Prostate gland (tissue), 2 donors: ENCODE measurements at regions not wholly inside any gene's neighbourhood (a gene's known extent, or its start where the extent isn't known, plus 50 kb on each side); places are given as distances from the start of the nearest gene placed in this dataset.

Source experiments
- DNase-seq: peaks from one replicate; pipeline ENCODE4 v3.0.0-alpha.2; 2019; ENCODE audit warnings: low spot score
- H3K27ac ChIP-seq, 2 donors: fragments of 200-600 bp; sonication (generic); 2 replicates each; pipeline ENCODE4 v1.5.1; 2017 to 2019
- H3K27me3 ChIP-seq: fragments of 200-600 bp; sonication (generic); replicated peaks from 2 replicates; pipeline ENCODE4 v1.5.1; 2019; ENCODE audit not compliant: insufficient read depth
- H3K36me3 ChIP-seq, 2 donors: fragments of 200-600 bp; sonication (generic); 1 replicate in 1 of 2; 2 replicates in 1 of 2; pipeline versions ENCODE4 v1.5.1 to v1.8.1; 2017 to 2019
- H3K4me1 ChIP-seq: fragments of 200-600 bp; sonication (generic); replicated peaks from 2 replicates; pipeline ENCODE4 v1.5.1; 2019
- H3K4me3 ChIP-seq, 2 donors: fragments of 200-600 bp; sonication (generic); 2 replicates each; pipeline ENCODE4 v1.5.1; 2017 to 2019
- H3K9me3 ChIP-seq: fragments of 200-600 bp; sonication (generic); 2 replicates; pipeline ENCODE4 v1.5.1; 2017
- POLR2A ChIP-seq: fragments of 450-650 bp; IDR thresholded peaks from one replicate; pipeline ENCODE4 v1.6.1; 2016; ENCODE audit warnings: antibody characterized with exemption, mild to moderate bottlenecking
- POLR2AphosphoS5 ChIP-seq: sonication (generic); formaldehyde crosslinking; IDR thresholded peaks from one replicate; pipeline ENCODE4 v1.6.1; 2017; ENCODE audit warnings: antibody characterized with exemption
- WGBS: methylation state at CpG from one replicate; pipeline ENCODE4 v1.1.5; 2018; 5-methylcytosine and 5-hydroxymethylcytosine counted together
- intact Hi-C: fragments of 100-400 bp; cut with DNase I; formaldehyde crosslinking; loops from one replicate; pipeline ENCODE4 v1.14.2; 2022
- TF ChIP-seq, protein P1 (sequence below), 4 experiments: fragments of 200-600 bp in 2 of 4; fragments of 450-650 bp in 2 of 4; sonication (generic) in 2 of 4; IDR thresholded peaks; 1 replicate in 3 of 4; 2 replicates in 1 of 4; pipeline ENCODE4 v1.5.1; 2016 to 2019; ENCODE audit warnings: antibody characterized with exemption in 4 of 4, mild to moderate bottlenecking in 2 of 4, moderate library complexity in 2 of 4

DNA sequence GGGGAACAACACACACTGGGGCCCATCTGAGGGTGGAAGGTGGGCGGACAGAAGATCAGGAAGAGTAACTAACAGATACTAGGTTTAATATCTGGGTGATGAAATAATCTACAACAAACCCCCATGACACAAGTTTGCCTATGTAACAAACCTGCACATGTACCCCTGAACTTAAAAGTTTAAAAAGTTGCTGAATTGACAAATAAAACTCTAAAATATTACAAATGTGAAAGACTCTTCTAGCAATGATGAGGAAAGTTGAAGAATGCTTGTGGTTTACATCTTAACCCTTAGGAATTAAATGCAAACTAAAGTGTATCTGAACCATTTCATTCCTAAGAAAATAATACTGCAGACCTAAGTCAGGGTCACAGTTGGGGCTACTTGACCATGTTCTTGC lies 525.6 kb upstream of the CAMK1G start:
- no peak for DNase-seq
- H3K9me3 ChIP-seq, result no peaks in the 10 kb centered on the region
- WGBS, result 97% methylated on average over 1 of the region's 1 CpG
- no peaks in the 10 kb centered on the region for H3K36me3 ChIP-seq
- no peaks in the 10 kb centered on the region for H3K4me1 ChIP-seq
- no peak overlapping the region for H3K27ac ChIP-seq
- no peak overlapping the region for H3K4me3 ChIP-seq
- TF ChIP-seq POLR2A (no peak), POLR2AphosphoS5 (no peak)
- TF ChIP-seq, protein P1, sequence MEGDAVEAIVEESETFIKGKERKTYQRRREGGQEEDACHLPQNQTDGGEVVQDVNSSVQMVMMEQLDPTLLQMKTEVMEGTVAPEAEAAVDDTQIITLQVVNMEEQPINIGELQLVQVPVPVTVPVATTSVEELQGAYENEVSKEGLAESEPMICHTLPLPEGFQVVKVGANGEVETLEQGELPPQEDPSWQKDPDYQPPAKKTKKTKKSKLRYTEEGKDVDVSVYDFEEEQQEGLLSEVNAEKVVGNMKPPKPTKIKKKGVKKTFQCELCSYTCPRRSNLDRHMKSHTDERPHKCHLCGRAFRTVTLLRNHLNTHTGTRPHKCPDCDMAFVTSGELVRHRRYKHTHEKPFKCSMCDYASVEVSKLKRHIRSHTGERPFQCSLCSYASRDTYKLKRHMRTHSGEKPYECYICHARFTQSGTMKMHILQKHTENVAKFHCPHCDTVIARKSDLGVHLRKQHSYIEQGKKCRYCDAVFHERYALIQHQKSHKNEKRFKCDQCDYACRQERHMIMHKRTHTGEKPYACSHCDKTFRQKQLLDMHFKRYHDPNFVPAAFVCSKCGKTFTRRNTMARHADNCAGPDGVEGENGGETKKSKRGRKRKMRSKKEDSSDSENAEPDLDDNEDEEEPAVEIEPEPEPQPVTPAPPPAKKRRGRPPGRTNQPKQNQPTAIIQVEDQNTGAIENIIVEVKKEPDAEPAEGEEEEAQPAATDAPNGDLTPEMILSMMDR (IDR thresholded peaks at IDR 0.05), result no peak
- no peaks in the 10 kb centered on the region for H3K27me3 ChIP-seq
- intact Hi-C loops, result no loop called here

DNA sequence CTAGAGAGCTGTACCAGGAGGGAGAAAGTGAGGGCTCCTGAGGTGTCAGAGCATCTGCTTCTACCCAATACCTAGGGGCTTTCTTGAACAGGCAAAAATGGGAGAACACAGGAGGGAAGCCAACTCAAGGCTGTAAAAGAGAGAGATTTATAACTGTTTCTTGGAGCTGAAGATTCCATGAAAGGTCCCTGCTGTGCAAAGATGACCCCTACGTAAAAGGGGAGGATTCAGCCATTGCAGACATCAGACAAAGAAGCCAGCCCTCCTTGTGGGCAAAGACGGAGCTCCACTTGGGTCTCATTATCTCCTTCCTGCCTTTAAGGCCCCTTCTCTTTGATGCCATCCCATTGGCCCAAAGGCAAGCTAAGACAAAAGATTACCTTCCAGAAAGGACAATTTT lies 524.1 kb upstream of the CAMK1G start:
- Histone ChIP-seq H3K27me3 (no peaks in the 10 kb centered on the region), H3K4me3 (no peak overlapping the region), H3K9me3 (no peaks in the 10 kb centered on the region), H3K27ac (no peak overlapping the region), H3K4me1 (no peaks in the 10 kb centered on the region), H3K36me3 (no peaks in the 10 kb centered on the region)
- intact Hi-C loops, result no loop called here
- 28% methylated on average over 2 of the region's 2 CpGs for WGBS
- TF ChIP-seq POLR2A (no peak), POLR2AphosphoS5 (no peak)
- TF ChIP-seq, protein P1 (IDR thresholded peaks at IDR 0.05), result no peak
- DNase-seq, result no peak

DNA sequence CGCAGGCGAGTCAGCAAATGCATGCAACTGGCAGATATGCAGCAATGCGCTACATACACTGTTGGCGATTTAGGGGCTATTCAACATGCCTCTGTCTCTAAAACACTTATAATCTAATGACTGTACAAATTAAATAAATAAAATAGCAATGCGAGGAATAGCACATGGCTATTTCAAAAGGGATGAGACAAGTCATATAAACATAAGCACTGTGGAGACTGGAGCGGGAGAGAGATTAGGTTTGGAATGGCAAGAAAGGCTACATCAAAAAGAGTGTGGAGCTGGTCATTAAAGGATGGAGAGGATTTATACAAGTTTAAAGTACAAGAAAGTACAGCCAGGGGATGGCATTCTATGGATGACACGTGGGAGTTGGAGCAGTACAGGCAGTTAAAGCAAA lies 523.5 kb upstream of the CAMK1G start:
- TF ChIP-seq POLR2AphosphoS5, result no peak
- TF ChIP-seq, protein P1 (IDR thresholded peaks at IDR 0.05), result no peak
- TF ChIP-seq POLR2A, result no peak
- intact Hi-C loops, result no loop called here
- WGBS, result 53% methylated on average over 7 of the region's 7 CpGs
- Histone ChIP-seq H3K9me3 (no peaks in the 10 kb centered on the region), H3K27ac (no peak overlapping the region), H3K27me3 (no peaks in the 10 kb centered on the region), H3K4me1 (no peaks in the 10 kb centered on the region), H3K36me3 (no peaks in the 10 kb centered on the region), H3K4me3 (no peak overlapping the region)
- DNase-seq, result no peak

DNA sequence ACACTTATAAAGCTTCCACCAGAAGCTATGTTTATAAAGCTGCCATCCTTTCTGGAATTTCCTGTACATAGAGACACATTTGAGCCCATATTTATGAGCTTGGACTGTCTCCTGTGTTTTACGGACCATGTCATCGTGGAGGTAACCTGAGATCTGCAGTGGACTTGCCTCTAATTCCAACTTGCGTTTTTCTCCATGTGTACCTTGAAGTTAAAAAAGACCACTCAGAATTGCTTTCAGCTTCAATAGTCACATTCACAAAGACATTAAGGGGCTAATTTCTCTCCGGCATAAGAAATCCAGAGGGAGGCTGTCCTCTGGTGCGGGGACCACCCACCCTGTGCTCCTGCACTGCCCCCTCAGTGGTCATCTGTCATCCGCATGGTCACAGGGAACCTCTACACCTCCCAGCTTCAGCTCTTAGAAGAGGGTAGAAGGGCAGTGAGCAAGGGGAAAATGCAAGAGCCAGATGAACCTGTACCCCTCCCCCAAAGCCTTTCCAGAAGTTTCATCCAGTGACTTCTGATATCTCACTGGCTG lies 521.4 kb upstream of the CAMK1G start:
- H3K27me3 ChIP-seq, result no peaks in the 10 kb centered on the region
- no peaks in the 10 kb centered on the region for H3K9me3 ChIP-seq
- intact Hi-C loops, result no loop called here
- no peak for DNase-seq
- H3K4me1 ChIP-seq, result no peaks in the 10 kb centered on the region
- no peak overlapping the region for H3K27ac ChIP-seq
- 43% methylated on average over 6 of the region's 6 CpGs for WGBS
- H3K36me3 ChIP-seq, result no peaks in the 10 kb centered on the region
- no peak overlapping the region for H3K4me3 ChIP-seq
- TF ChIP-seq, protein P1 (IDR thresholded peaks at IDR 0.05), result no peak
- TF ChIP-seq POLR2A (no peak), POLR2AphosphoS5 (no peak)

DNA sequence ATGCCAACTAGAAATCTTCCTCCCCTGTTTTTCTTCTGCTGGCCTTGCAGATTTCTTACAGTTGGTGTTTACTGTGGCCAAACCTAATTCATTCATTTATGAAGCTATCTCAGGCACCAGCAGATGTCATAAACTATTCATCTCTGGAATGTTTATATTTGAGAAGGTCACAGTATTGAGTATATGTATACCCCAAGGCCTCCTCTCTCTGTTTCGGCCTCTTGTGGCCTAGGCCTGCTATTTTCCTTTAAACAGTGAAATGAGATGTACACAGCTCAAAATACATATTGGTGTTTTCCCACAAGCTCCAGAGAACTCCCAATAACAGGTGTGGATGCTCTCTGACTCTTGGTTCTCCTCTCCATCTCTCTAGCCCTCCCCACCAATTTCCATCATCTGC lies 520.7 kb upstream of the CAMK1G start:
- intact Hi-C loops, result no loop called here
- Histone ChIP-seq H3K4me1 (no peaks in the 10 kb centered on the region), H3K27ac (no peak overlapping the region), H3K36me3 (no peaks in the 10 kb centered on the region), H3K9me3 (no peaks in the 10 kb centered on the region), H3K27me3 (no peaks in the 10 kb centered on the region), H3K4me3 (no peak overlapping the region)
- WGBS, result 78% methylated on average over 1 of the region's 1 CpG
- TF ChIP-seq, protein P1 (IDR thresholded peaks at IDR 0.05), result no peak
- no peak for TF ChIP-seq POLR2A
- no peak for TF ChIP-seq POLR2AphosphoS5
- DNase-seq, result no peak
